ENCODE measurements at regions not wholly inside any gene's neighbourhood (a gene's known extent, or its start where the extent isn't known, plus 50 kb on each side); places are given as distances from the start of the nearest gene placed in this dataset.

DNA sequence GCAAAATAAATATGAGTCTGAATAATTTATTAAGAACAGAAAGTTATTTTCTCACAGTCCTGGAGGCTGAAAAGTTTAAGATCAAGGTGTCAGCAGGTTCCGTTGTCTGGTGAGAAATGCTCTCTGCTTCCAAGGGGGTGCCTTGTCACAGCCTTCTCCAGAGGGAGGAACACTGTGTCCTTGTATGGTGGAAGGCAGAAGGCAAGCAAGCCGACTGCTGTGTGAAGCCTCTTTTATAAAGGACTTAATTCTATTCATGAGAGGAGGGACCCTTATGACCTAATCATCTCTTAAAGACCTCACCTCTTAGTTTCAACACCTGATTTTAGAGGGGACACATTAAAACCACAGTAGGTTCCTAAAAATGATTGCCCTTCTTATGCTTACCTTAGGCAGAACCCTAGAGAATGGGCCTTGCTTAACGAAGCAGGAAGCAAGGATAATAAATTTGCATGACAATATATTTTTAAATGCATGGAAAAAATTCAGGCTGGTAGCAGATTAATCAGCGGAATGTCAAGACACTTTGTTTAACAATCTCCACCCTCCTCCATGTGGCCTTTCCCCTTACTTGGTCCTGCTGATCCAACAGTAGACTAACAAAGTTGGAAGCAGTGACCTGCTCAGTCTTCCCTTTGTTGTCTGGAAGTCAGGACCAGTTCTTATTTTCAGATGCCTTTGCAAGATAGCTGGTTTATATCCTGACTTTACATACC, 154.9 kb downstream of the DYRK2 start:
- no peaks in the 10 kb centered on the region for H3K36me3 ChIP-seq (ENCODE audit: control insufficient read depth in 2 of 2, extremely low read depth in 1 of 2, insufficient read depth in 2 of 2, low read length in 2 of 2)
- no peaks in the 10 kb centered on the region for H3K79me2 ChIP-seq (ENCODE audit: control insufficient read depth, insufficient read depth, low read length)
- no peaks in the 10 kb centered on the region for H4K20me1 ChIP-seq (replicated peaks; ENCODE audit: control insufficient read depth, extremely low read depth, insufficient read depth, low read length)
- no peak overlapping the region for H3K27ac ChIP-seq (ENCODE audit: insufficient read depth, low read depth, low read length)
- H2AFZ ChIP-seq (ENCODE audit: low read depth, low read length): no peak overlapping the region
- H3K27me3 ChIP-seq (ENCODE audit: control insufficient read depth in 2 of 2, insufficient read depth in 2 of 2, low read length in 2 of 2): no peaks in the 10 kb centered on the region
- no peaks in the 10 kb centered on the region for H3K9me1 ChIP-seq (replicated peaks; ENCODE audit: control insufficient read depth, extremely low read depth, insufficient read depth, low read length)
- BruUV-seq (replicated peaks): no TSS peak
- POLR2A ChIA-PET: no interaction called here
- TF ChIP-seq POLR2AphosphoS5 (IDR thresholded peaks at IDR 0.05; ENCODE audit: insufficient read depth, low read depth, low read length) (no peak), GATA2 (IDR thresholded peaks at IDR 0.05; ENCODE audit: insufficient read depth, insufficient read length, low read depth, low read length) (no peak), POLR2A (IDR thresholded peaks at IDR 0.05; ENCODE audit: low read depth, low read length) (no peak), FOS (IDR thresholded peaks at IDR 0.05; ENCODE audit: borderline replicate concordance, insufficient read depth, low read length) (no peak), MYC (IDR thresholded peaks at IDR 0.05; ENCODE audit: low read depth, low read length) (no peak), EZH2 (IDR thresholded peaks at IDR 0.05; ENCODE audit: borderline replicate concordance, low read depth, low read length, severe bottlenecking) (no peak), JUN (IDR thresholded peaks at IDR 0.05; ENCODE audit: borderline replicate concordance, insufficient read depth, insufficient read length, low read depth) (no peak)
- TF ChIP-seq, protein P1, sequence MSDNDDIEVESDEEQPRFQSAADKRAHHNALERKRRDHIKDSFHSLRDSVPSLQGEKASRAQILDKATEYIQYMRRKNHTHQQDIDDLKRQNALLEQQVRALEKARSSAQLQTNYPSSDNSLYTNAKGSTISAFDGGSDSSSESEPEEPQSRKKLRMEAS (IDR thresholded peaks at IDR 0.05; ENCODE audit: insufficient read depth, insufficient read length): no peak
- TF ChIP-seq, protein P2, sequence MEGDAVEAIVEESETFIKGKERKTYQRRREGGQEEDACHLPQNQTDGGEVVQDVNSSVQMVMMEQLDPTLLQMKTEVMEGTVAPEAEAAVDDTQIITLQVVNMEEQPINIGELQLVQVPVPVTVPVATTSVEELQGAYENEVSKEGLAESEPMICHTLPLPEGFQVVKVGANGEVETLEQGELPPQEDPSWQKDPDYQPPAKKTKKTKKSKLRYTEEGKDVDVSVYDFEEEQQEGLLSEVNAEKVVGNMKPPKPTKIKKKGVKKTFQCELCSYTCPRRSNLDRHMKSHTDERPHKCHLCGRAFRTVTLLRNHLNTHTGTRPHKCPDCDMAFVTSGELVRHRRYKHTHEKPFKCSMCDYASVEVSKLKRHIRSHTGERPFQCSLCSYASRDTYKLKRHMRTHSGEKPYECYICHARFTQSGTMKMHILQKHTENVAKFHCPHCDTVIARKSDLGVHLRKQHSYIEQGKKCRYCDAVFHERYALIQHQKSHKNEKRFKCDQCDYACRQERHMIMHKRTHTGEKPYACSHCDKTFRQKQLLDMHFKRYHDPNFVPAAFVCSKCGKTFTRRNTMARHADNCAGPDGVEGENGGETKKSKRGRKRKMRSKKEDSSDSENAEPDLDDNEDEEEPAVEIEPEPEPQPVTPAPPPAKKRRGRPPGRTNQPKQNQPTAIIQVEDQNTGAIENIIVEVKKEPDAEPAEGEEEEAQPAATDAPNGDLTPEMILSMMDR (IDR thresholded peaks at IDR 0.05; ENCODE audit: extremely low read depth in 1 of 2, insufficient read depth in 1 of 2, low read depth in 1 of 2, low read length in 2 of 2): no peak
- H3K4me3 ChIP-seq (replicated peaks in 1 of 3; ENCODE audit: insufficient read depth in 1 of 3, low read depth in 1 of 3, low read length in 3 of 3): no peak overlapping the region
- DNase-seq (ENCODE audit: low read depth, low spot score): no peak
- no peak overlapping the region for H3K9ac ChIP-seq (replicated peaks; ENCODE audit: extremely low read depth, insufficient read depth, low read length)
- intact Hi-C loops (cut with micrococcal nuclease) (no loop called here), dilution Hi-C loops (cut with MboI; ENCODE audit: extremely low pct_ligation_motif_present, low sequenced_read_pairs) (no loop called here)
- CTCF ChIA-PET: no interaction called here
- no peak overlapping the region for H3K4me2 ChIP-seq (ENCODE audit: insufficient read depth, low read length)
- H3K9me3 ChIP-seq (replicated peaks; ENCODE audit: control insufficient read depth, insufficient read depth, low read length): no peaks in the 10 kb centered on the region
- H3K4me1 ChIP-seq (ENCODE audit: control insufficient read depth, extremely low read depth, insufficient read depth, low read length): no peaks in the 10 kb centered on the region
- no peak for FAIRE-seq
